ENCODE measurements at regions not wholly inside any gene's neighbourhood (a gene's known extent, or its start where the extent isn't known, plus 50 kb on each side); places are given as distances from the start of the nearest gene placed in this dataset.

DNA sequence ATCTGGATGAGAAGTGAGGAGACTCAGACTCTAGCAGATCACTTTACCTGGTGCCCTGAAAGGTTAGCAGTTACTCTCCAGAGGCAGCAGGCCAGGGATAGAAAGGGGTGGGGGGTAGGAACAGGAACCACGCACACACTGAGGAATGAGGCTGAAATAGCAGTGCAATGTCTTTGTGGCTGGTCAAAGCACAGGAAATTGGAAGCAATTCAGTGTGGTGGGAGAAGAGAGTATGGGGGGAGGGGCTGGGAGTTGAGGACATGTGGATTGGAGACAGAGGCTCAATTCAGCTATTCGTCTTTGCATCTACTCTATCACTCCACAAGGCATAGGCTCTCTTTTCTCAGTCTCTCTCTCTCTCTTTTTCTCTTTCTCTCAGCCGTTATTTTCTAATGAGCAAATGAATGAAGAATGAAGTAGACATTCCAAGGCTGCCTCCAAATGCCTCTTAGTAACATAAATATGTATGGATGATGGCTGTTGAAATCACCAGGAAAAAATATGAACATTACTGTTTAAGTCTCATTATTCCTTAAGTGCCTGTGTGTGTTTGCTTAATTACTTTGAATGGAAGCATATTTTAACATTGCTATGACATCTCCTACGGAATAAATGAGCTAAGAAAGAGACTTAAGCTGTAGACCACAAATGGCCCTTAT, 979.4 kb downstream of the TSN start:
- DNase-seq (ENCODE audit: low spot score): no peak

DNA sequence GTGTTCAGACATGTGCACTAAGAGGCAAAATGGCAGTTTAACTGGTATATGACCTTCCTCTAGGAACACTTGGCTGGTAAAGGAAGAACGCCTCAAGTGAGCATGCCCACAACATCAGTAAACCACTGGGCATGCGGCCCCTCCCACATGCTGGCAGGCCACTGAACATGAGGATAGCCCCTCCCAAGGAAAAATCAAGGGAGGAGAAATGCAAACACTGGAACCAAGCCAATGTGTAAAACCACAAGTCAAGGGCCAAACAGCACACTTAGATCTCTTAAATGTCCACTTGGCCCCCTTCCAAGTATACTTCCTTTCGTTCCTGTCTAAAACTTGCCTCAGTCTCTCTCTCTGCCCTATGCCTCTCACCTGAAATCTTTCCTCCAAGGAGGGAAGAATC, 980.8 kb downstream of the TSN start:
- DNase-seq (ENCODE audit: low spot score): no peak

DNA sequence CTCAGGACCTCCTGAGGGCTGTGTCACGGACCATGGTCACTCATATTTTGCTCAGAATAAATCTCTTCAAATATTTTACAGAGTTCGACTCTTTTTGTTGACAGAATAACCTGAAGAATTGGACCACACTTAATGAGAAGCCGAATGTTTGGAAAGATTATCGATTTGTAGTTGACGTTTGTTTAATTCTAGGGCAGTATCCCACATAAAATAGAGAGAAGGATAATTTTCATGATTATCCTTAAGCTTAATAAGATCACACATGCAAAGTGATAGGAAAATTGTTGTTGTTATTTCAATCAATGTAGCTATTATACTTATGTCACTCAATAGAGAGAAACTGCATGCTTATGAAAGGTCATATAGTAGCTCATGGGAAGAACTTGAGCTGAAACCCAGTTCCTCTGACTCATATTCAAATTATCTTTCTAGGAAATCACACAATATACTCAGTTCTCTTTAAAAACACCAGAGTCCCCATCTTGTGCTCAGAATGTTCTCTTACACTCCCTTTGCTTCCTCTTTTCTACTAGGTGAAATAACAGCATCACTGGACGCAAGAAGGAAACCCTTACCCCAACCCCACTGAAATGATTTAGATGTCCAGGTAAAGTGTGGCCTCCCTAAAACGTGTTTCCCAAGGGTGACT, 982.1 kb downstream of the TSN start:
- DNase-seq (ENCODE audit: low spot score): no peak

DNA sequence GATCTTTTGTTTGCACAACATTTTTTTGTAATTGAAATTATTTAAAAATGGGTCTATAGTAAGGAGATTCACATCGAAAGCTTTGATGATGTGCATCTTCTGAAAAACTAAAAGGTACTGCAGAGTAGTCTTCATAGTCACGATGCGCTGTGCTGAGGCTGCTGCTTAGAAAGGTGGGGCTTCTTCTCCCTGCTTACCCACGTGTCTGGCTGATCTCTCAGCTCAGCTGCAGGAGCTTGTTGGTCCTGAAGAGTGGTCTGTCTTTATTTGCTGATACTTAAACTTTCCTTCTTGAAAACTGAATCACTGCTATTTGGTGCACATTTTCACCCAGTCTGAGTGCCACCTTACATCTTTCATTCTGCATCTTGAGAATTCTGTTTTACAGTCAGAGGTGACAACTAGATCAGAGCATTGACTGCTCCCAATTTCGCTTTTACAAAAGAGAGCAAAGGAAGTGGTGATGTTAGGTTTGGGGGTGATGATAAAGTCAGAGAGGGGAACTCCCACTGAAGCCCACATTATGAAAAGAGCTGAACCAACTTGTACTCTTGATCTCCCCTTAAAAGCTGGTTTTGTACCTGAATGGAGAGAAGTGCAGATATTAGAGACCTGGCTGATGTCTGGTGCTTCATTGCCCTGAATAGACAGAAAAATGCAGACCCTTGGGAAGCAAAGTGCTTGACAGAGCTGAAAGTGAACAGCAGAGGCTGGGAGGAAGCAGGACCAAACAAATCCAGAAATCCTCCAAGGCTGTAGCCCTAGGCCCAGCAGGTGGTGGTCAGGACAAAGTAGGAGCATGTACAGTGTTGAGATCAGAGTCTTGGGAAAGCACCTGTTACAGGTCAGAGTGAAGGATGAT, 984.5 kb downstream of the TSN start:
- DNase-seq (ENCODE audit: low spot score): no peak

DNA sequence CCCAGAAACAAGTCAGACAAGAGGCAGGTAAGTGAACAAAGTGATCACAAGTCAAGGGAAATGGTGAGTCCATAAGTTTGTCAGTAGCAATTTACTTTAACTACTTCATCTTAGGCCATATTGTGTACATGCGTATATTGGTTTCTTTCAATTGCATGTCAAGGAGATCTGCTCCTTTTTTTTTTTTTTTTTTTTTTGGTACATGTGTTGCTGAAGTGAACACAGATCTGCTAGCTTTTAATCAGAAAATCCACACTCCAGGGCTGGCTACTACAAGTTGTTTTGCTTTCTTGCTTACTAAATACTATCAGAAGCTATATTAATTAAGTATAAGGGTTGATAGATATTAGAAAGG, 985.1 kb downstream of the TSN start:
- no peak for DNase-seq (ENCODE audit: low spot score)

- no peak for DNase-seq (ENCODE audit: low spot score)
These were observed 986.0 kb downstream of the TSN start for GRCh38 chr2:122741403-122741802.

DNA sequence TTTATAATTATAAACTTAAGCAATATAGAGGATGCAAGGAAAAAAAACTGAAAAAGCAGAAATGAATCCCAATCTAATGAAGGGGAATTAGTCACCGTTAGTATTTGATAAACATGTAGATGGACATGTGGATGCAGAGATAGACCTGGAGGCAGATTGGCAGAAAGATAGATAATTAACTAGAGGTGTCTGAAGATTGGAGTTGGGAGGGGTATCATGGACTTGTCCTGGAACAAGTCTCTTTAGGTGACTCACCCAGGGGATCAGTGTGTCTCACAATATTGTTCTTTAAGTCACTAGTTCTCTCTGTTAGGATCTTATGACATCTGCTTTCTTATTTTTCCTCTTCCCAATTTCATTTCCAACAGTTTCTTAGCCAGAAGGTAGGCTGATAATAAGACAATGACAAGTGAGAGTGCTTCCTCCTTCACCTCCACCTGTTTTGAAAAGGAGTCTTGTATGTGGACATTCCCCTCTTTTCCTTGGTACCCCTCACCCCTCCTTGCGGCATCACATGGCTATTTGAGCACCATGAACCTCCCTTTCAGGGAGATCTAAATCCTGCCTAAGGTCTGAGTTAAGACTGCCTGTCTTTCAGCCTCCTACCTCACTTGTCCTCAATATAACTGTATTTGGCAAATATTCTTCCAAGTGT, 987.7 kb downstream of the TSN start:
- no peak for DNase-seq (ENCODE audit: low spot score)

GRCh38 chr2:122745603-122746002, 990.2 kb downstream of the TSN start:
- DNase-seq (ENCODE audit: low spot score): no peak

- DNase-seq (ENCODE audit: low spot score): no peak
These were observed 992.2 kb downstream of the TSN start for GRCh38 chr2:122747670-122748069.

GRCh38 chr2:122748552-122749011, 993.1 kb downstream of the TSN start:
- DNase-seq (ENCODE audit: low spot score): no peak

GRCh38 chr2:122749405-122749804, 994.0 kb downstream of the TSN start:
- DNase-seq (ENCODE audit: low spot score): no peak

GRCh38 chr2:122750095-122750494, 994.6 kb downstream of the TSN start:
- DNase-seq (ENCODE audit: low spot score): no peak

DNA sequence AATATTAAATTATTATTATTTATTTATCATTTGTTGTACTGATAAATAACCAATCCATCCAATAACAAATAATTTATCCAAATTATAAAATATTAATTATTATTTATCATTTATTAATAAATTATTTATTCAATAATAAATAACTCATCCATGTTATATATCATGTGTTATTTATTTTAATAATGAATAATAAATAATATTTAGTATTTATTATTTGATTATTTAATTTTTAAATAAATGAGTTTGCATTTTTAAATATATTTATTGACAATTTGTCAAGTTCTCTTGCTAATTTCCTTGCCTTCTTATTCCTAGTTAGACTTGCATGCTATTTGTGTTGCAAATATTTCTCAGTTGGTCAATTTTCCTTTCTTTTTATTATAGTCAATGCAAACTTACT, 995.4 kb downstream of the TSN start:
- no peak for DNase-seq (ENCODE audit: low spot score)

DNA sequence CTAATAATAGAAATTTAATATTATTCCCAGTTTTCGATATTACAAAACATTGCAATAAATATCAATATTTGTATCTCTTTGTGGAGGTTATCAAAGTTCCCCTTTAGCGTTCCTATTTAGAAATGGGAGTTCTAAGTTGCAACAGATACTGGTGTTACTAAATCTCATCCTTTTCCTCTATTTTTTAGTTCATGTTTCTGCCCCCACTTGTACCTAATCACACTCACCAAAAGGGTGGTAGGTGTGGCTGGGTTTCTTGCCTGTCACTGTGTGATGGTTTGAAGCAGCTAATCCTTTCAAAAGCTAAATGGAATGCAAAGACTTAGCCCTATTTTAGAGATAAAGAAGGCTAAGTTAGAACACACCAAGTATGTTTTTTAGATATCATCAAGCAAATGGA, 997.9 kb downstream of the TSN start:
- no peak for DNase-seq (ENCODE audit: low spot score)

- no peak for DNase-seq (ENCODE audit: low spot score)
These were observed 999.1 kb downstream of the TSN start for GRCh38 chr2:122754561-122754960.

- DNase-seq (ENCODE audit: low spot score): no peak
These were observed 999.9 kb downstream of the TSN start for GRCh38 chr2:122755281-122755780.

DNA sequence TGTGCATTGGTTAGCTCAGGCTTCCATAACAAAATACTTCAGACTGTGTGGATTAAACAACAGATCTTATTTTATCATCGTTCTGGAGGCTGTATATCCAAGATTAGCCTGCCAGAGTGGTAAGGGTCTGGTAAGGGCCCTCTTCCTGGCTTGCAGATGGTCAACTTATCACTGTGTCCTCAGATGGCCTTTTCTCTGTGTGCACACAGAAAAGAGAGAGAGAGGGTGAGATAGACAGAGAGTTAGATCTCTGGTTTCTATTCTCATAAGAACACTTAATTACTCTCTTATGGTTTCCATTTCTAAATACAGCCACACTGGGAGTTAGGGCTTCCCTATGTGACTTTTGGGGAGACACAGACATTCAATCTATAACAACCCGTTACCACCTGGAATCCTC, 1003.5 kb downstream of the TSN start:
- no peak for DNase-seq (ENCODE audit: low spot score)

DNA sequence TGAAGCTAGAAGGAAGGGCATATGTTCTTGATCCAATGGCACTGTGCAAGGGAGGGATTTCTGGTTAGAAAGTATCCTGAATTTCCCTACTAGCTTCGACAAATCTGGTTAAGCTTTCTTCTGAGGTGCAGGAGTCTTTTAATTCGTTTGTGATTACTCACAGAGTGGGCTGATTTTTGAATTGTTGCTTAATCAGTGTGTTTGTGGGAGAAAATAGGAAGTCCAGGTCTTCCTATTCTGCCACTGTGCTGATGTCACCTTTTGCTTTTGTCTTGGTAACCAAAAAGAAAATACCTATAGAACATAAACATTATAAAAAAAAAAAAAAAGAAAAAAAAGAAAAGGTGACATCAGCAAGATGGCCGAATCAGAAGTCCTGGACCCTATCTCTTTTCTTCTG, 1008.6 kb downstream of the TSN start:
- no peak for DNase-seq (ENCODE audit: low spot score)

GRCh38 chr2:122780251-122780650, 1024.8 kb downstream of the TSN start:
- DNase-seq (ENCODE audit: low spot score): no peak

DNA sequence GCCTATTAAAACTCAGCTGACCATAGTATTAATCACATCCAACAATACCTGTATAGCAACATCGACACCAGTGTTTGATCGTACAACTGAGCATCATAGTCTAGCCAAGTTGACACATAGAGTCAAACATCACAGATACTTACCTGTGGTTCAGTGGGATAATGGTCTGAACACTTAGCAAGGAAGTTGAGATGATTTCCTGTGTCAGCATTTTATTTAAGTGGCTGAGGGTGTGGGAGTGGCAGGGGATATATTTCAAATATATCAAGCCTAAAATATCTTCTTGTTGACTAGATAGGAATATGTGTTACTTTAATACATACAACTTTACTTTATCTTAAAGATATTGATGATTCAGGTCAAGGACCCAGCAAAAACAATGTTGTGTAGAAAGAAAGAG, 1038.6 kb downstream of the TSN start:
- DNase-seq (ENCODE audit: low spot score): no peak

DNA sequence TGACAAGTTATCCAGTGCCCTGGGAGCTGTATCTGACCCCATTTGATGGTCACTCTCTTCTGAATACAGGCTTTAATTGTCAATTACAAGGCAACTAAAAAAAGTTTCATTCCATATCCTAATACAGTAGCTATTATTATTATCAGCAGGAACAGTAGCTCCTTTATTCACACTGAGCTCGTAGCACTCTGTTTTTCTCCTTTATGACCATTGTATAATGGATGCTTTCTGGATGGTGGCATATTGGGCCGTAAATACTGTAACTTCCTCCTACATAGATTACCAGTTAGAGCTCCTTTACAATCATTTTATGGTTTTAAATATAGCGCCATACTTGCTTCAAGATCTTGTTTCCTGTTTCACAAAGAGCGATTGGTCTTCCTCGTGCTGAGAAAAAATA, 1040.3 kb downstream of the TSN start:
- no peak for DNase-seq (ENCODE audit: low spot score)

DNA sequence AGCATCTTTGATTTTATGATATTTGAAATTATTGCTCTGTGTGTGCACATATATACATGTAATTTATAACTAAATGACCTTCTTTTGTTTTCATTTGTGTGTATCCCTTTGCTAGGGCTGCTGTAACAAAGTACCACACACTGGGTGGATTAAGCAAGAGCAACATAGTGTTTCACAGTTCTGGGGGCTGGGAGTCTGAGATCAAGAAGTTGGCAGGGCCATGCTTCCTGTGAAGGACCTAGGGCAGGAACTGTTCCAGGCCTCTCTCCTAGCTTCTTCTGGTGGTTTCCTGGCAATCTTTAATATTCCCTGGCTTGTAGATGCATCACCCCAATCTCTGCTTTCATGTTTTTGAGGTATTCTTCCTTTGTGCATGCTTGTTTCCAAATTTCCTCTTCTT, 1043.9 kb downstream of the TSN start:
- no peak for DNase-seq (ENCODE audit: low spot score)

- DNase-seq (ENCODE audit: low spot score): no peak
These were observed 1045.3 kb downstream of the TSN start for GRCh38 chr2:122800781-122801180.

Measured in NAMALWA (cell line).